NCI-H2029 (cell line): ENCODE measurements at regions not wholly inside any gene's neighbourhood (a gene's known extent, or its start where the extent isn't known, plus 50 kb on each side); places are given as distances from the start of the nearest gene placed in this dataset.
A peak's percentile ranks its signal among the peaks of the same experiment; 100 is the strongest.

Source experiments
- DNase-seq: peaks from one replicate; lab custom pipeline; 2025; lab: John Stamatoyannopoulos, UW

DNA sequence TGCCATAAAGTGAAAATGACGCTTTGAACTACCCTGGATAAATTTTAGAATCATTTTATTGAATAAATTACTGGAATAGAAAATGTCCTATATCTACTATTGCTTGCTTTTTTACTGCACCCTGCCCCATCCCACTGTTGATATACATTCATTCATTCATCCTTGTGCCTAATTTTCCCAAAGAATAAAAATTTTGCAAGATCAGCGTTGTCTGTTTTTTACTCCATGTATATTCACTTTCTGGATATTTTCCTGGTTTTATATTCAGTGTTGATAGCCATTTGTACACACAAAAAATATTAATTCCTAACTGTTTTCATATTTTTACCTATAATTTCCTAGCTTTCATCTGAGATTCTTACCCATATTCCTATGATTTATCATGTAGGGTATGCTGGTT is 262.9 kb upstream of the MAGI2 start:
- no peak for DNase-seq

GRCh38 chr7:79714081-79714480 is 260.6 kb upstream of the MAGI2 start:
- no peak for DNase-seq

GRCh38 chr7:79713276-79713675 is 259.8 kb upstream of the MAGI2 start:
- no peak for DNase-seq

DNA sequence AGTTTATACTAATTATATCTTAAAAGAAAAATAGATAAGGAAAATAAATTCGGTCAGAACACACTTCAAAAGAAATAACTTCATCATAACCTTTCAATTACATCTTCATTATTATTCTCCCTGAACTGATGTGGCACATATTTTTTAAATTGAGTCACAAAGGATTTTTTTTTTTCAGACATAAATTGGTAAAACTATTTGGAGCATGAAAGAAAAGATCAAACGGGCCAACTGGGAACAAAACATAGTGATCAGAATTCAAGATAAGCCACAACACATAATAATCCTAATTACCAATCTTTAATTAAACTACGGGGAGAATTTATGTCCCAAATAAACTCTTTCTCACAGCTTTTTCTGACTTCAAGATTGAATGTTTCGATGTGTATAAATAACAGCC is 258.2 kb upstream of the MAGI2 start:
- no peak for DNase-seq

- peak; percentile 21 for DNase-seq
These were observed 256.3 kb upstream of the MAGI2 start for GRCh38 chr7:79709574-79710409.

DNA sequence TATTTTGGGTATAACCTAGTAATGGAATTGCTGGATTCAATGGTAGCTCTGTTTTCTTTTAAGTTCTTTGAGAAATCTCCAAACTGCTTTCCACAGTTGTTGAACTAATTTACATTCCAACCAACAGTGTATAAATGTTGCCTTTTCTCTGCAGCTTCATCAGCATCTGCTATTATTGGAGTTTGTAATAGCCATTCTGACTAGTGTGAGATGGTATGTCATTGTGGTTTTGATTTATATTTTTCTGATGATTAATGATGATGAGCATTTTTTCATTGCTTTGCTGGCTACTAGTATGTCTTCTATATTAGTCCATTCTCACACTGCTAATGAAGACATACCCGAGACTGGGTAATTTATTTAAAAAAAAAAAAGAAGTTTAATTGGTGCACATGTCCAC is 248.6 kb upstream of the MAGI2 start:
- no peak for DNase-seq

- no peak for DNase-seq
These were observed 238.5 kb upstream of the MAGI2 start for GRCh38 chr7:79692015-79692414.

DNA sequence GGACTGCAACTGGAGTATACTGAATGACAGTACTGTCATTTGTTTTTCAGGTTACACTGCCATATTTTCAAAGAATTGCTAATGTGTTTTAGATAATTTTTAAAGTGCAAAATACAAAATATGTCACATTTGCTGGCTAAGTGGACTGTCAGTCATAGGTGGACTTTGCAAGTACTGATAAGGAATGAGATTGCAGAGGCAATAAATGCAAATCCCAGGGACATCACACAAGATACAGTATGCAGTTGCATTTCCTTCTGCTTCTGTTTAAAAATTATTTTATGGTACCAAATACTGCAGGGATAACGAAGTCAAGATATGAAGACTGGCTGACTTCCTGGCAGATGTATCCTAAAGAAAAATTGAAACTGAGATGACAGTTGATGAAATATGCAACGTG is 237.6 kb upstream of the MAGI2 start:
- no peak for DNase-seq

DNA sequence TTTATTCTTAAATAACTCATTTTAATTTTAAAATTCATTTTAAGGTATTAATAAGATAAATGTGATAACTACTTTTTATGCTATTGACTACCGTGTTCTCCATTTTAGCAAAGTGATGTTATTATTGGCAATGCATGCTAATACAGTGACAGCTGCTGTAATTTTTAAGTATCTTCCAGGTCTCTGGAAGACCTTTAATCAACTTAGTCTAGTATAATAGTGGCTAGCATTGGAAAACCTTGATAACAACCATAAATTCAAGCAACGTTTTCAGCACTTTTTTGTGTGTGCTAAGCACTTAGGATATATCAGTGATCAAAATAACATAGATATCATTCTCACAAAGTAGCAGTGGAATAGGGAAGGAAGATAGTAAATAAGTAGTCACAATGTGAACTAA is 230.9 kb upstream of the MAGI2 start:
- no peak for DNase-seq

- no peak for DNase-seq
These were observed 230.4 kb upstream of the MAGI2 start for GRCh38 chr7:79683916-79684315.

DNA sequence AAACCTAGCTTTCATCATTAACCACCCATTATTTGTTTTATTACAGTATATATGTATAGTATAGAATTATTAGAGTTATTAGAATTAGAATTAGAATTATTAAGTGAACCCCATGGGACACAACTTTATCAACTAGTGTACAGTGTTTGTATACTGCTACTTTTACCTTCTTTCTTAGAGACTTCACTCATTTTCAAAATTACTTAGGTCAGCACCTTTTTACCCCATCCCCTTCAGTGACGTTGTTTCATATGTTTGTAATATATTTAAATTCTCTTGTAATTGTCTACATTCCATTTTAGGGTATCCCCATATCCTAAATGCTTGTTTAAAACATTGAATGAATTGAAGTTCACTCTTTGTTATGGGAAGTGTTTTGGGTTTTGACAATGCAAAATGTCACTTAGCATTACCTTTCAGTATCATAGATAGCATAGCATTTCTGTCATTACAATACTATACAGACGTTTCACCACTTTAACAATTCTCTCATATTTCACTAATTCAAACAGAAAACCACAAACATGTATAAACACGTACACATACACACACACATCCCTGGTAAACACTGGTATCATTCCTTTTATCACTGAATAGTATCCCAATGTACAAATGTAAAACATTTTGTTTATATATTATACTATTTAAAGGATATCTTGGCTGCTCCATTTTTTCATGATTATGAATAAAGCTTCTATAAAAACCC is 229.9 kb upstream of the MAGI2 start:
- DNase-seq = no peak

DNA sequence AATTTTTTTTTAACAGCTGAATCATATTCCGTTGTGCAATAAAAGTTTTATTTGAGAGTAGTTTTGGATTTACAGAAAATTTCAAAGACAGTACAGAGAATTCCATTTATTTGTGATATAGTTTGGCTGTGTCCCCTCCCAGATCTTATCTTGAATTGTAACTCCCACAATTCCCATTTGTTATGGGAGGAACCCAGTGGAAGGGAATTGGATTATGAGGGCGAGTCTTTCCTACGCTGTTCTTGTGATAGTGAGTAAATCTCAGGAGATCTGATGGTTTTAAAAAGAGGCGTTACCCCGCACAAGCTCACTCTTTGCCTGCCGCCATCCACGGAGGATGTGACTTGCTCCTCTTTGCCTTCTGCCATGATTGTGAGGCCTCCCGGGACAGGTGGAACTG is 228.0 kb upstream of the MAGI2 start:
- DNase-seq = no peak

DNA sequence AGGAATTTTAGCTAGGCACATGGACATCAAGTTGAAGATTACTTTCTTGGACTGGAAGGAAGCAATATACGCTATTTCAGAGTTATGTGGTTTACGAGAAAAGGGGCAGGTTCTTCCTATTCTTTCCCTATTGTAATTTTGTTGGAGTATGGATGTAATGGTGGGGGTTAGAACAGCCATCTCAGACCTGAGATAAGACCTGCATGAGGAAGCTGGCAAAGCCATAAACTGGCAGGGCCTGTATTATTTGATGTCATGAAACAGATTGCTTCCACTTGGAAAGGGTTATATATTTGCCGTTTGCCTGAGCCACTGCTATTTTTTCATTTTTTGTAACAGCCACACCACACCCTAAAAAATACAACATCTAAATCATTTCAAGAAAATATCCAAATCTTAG is 220.5 kb upstream of the MAGI2 start:
- DNase-seq = no peak

DNA sequence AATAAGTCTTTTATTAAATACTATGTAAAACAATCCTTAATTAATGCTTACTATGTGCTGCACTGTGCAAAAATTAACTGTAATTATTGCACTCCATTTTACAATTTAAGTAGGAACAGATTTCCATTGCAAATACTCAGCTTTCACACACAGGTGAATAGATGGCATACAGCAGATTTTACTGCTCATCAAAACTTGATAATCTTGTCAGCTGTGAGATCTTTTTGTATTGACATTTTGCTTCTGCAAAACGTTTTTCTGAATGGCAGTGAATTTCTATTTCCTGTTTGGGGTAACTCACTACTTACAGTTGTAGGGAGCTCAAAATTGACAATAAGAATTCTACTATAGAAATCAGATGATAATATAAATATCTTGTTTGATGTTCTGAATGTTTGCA is 220.0 kb upstream of the MAGI2 start:
- DNase-seq = no peak

GRCh38 chr7:79668292-79668691 is 214.8 kb upstream of the MAGI2 start:
- DNase-seq = no peak

DNA sequence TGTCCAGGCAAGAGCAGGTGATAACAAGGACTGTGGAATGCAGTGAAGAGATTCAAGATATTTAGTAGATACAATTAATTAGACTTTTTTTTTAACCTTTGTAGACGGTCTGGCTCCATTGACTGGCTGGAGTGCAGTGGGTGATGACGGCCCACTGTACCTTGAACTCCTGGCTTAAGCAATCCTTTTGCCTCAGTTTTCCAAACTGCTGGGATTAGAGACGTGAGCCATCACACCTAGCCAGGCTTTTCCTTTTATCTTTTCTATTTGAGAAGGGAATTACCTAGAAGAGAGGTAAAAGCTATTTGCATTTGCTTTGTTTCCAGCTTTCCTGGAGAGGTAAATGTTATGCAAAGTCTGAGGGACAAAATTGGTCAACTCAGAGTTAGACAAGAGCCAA is 213.0 kb upstream of the MAGI2 start:
- DNase-seq = no peak

DNA sequence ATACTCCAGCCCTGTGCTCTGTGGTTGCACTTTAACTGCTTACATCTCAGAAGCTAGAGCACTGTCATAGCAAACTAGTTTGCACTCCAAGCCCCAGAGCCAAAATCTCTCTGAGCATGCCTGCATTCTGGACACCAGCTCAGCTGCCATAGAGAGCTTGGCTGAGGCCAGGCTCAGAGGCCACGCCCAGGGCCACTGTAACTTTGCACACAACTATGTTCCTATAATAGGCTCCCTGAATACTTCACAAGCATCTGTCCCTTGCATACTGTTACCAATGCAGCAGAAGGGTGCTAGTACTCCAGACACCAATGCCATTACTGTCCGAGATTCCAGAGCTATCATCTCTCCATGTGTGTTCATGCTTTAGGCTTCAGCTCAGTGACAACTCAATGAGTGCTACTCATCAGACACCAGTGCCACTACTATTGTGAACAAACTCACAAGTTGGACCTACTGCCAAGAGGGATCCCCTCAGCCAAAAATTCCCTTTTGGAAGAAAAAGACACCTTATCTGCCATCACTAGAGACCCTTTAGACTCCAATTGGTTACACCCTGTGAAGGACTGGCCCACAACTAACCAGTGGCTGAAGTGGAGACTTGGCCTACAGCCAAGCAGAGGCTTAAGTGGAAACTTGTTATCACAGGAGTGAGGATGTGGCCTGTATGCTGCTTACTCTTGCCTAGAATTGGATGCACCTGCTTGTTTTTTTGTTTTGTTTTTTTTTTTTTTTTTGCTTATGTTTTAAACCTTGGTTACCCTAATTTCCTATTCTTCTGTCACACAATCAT is 211.6 kb upstream of the MAGI2 start:
- peak; percentile 77 for DNase-seq

DNA sequence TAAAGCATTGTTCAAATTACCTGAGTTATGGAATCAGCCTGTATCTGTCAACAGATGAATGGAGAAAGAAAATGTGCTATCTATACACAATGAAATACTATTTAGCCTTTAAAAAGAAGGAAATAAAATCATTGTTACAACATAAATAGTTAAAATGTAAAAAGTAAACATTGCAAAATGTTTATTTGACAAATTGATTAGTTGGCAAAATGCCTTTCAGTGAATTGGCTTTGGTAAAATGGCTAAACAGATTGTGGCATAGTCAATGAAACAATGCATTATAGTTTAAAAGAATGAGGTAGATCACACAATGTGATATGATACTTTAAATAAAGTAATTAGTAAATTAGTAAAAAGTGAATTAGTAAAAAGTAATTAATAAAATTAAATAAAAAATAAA is 204.8 kb upstream of the MAGI2 start:
- DNase-seq = no peak

DNA sequence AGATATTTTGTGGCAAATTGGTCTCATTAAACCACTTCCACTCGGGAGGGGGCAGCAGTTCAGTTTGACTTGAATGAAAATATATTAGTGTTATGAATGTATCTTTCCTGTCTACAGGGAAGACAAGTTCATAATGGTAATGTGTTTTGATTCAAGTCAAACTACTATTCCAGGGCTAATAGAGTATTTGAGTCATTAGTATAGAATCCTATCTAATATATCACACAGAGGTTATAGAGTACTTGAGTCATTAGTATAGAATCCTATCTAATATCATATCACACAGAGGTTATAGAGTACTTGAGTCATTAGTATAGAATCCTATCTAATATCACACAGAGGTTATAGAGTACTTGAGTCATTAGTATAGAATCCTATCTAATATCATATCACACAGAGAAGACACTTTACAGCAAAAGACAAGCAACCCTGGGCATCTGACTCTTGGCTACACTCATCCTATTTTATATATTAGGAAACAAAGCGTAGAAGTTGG is 199.7 kb upstream of the MAGI2 start:
- no peak for DNase-seq

- no peak for DNase-seq
These were observed 199.2 kb upstream of the MAGI2 start for GRCh38 chr7:79652619-79653018.

- no peak for DNase-seq
These were observed 194.2 kb upstream of the MAGI2 start for GRCh38 chr7:79647711-79648110.

DNA sequence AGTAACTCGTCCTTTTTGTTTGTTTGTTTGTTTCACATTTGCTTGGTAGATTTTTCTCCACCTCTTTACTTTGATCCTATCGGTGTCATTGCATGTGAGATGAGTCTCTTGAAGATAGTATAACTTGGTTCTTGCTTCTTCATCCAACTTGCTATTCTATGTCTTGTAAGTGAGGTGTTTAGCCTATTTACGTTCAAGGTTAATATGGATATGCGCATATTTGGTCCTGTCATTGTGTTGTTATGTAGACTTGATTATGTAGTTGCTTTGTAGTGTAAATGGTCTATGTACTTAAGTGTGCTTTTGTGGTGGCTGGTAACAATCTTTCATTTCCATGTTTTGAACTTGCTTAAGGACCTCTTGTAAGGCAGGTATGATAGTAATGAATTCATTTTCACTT is 192.8 kb upstream of the MAGI2 start:
- no peak for DNase-seq

- no peak for DNase-seq
These were observed 183.4 kb upstream of the MAGI2 start for GRCh38 chr7:79636849-79637248.
